Dermis microvascular lymphatic vessel endothelial cell (primary cell): ENCODE measurements at regions not wholly inside any gene's neighbourhood (a gene's known extent, or its start where the extent isn't known, plus 50 kb on each side); places are given as distances from the start of the nearest gene placed in this dataset.

Source experiments
- DNase-seq, 2 donors: peaks; one replicate each; pipeline versions ENCODE4 v3.0.0 to v3.0.0-alpha.2; 2010; ENCODE audit warnings: low read depth in 2 of 2

DNA sequence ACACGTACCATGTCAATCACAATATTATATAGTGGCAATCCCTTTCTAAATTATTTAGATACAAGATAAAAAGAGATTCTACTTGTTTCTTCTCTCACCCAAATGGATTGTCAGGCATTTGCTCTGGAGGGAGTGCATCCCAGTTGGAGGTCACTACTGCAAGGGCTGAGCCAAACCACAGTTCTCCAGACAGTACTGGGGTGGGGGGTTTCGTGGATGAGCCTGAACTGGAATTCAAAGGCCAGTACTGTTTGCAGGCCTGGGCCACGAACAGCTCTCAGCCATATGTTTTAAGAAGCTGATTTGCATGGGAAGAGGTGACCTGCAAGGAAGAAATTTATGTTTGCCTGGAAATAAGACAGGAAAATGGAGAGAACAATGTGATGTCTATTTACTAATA, 314.9 kb downstream of the PMP22 start:
- no peak for DNase-seq

DNA sequence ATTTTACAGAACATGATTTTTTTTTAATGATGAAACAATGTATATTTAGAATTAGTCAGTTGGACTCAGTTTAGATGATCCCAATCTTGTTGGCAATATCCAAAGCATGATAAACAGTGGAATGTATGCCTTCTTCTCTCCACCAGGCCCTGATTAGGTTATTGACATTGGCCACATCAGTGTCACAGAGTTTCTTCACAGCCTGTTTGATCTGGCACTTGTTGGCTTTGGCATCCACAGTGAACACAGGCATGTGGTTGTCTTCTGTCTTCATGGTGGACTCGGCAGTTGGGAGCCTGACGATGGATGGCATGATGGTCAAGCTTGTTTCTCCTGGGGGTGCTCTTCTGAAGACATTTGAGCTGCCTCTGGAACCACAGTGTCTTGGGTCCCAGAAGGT, 317.5 kb downstream of the PMP22 start:
- DNase-seq = no peak

DNA sequence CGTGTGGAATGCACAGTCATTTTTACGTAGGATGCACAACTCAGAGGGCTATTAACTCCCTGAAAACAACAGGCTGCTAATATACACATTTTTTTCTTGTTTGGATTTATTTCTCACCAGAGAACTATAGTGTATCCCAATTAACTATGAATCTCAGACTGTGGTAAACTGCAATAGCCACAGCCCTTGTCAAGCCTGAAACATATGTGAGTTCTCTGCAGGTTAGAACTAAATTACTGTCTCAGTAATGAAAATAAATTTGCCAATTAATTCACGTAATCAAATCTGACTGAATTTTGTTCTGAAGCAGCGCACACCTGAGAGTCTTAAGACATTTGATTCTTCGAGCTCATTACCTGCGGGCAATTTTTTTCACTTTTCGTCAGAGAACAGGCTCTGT, 318.6 kb downstream of the PMP22 start:
- DNase-seq = no peak

DNA sequence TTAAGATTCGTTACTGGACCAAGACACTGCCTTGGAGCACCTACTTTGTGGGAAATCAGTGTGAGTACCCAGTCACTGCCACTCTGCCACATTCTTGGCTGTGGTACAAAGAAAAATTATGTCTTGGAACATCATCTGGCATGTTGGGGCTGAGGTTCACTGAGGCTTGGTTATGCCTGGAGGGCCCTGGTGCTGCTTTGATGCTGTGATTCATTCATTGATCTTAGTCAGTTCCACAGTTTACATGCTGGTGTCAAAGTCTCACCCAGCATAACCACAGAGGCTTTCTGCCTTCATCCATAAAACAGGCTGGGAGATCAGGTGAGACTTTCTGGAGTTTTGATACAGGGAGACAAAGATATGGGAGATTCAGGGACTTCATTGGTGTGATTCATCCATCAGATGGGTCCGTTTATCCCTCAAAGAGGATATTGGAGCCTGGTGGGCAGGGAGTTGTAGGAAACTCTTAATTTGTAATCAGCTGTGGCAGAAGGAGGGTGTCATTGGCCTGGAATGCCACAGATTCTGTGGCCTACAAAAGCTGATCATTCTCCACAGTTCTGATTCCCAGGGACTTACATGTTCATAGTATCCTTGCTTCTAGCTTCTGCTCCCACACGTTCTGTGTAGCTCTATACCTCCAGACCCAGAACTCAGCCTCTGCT, 322.5 kb downstream of the PMP22 start:
- DNase-seq = no peak

DNA sequence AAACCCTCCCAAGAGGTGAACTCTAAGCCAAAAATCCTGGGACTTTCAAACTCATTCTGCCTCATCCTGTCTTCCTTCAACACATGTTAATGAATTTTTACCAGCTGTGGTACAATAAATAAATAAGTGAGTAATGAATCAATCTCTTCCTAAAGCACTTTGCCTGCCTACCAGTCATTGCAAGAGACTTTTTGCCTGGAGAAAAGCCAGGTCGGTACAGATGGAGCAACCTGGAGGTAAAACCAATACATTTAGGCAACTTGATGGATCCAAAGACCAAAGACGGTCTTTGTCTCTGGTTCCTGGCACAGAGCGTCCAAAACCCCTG, 324.2 kb downstream of the PMP22 start:
- DNase-seq = no peak

DNA sequence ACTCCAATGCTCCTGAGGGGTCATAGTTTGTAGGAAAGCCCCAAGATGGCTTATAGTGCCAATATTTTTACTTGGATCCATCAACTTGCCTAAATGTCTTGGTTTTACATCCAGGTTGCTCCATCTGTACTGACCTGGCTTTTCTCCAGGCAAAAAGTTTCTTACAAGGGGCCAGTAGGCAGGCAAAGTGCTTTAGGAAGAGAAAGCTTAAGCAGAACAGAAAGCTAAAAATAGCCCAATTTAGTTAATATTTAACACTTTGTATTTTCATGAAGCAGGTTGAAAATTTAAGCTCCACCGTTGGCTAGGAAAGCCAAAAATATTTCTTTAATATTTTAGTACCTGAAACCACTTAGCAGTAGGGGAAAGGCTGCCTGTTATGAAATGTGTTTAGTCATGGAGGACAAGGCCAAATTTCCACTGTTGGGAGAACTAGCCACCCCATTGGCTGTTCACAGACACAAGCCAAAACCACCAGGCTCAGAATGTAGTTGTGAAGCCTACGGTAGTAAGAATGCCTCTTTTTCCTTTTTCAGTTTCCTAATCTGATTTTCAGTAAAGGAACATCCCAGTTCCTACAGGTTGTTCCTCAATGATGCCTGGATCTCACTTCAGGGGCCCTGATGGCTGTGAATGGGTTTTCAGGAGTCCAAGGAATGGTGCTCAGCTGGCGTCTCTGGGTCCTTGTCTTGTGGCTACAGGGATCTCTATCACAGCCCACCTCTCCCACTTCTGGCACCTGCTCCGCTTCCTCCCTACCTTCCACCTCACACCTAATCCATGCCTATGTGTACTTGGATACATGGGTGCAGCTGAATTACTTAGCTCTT, 324.8 kb downstream of the PMP22 start:
- DNase-seq = no peak

DNA sequence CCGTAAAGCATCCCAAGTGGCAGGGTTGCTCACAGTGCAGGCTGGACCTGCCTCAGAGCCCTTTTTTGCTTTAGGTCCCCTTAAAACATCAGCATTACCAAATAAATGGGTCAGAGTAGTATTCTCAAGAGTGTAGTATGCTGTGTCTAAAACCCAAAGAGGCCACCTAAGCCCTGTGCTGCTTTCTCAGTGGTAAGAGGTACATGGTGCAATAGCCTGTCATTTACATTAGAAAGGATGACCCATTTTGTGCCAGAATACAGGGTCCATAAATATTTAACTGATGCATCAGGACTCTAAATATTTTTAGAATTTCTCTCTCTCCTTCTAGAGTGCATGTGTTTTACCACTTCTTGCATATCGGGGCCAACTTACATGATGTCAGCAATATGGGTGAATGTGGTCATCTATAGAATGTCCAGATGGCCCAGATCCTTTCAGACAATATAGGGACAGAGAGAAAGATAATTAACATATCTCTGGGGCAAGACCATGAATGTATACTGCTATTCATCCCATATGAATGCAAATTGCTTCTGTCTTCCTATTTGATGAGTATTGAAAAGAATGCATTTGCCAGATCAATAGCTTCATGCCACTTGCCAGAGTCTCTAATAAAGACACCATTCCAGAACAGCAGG, 329.2 kb downstream of the PMP22 start:
- DNase-seq = no peak

DNA sequence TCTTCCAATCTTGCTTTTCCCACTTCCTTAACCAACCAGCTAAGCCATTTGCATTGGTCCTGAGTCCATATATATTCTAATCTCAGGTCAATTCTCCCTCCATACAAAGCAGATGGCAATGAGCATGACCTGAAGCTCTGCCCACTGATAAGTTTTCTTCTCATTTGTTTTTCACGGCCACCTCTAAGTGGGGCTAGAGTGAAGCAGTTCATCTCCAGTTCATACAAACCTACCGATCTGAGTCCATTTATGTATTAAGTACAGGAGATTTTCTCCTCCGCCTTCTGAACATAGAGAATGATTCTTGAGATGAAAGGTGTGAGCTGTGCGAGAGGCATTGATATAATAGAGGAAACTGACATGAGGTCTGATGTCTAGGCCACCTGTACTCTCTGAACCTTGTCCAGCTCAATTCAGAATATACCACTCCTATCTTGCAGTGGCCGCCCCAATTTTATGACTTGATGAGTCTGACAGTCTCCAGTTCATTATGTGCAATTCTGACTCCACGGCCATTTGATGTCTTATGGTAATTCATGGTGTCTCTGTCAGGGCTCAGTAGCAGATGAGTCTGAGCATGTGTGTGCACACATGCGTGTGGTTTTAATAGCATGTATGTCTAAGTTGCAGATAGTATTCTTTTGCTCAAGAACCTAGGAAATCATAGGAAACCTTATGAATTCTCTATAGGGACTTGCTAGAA, 329.8 kb downstream of the PMP22 start:
- DNase-seq = no peak

DNA sequence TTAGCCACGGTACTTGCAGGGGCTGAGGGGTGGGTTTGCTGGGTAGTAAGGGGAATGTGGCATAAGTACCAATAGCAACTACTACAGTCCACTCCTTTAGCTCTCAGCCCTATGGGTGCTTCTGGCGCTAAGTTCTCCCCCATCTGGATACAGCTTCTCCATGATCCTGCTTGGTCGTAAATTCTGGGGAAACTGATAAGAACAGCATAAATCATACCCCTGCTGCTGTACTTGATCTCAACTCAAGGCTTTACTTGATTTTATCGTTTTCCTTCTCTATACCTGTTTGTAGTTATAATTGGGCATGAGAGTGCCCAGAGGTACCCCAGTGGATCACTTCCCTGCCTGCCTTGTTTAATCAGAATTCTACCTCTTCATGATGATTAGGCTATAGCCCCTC, 331.4 kb downstream of the PMP22 start:
- no peak for DNase-seq

DNA sequence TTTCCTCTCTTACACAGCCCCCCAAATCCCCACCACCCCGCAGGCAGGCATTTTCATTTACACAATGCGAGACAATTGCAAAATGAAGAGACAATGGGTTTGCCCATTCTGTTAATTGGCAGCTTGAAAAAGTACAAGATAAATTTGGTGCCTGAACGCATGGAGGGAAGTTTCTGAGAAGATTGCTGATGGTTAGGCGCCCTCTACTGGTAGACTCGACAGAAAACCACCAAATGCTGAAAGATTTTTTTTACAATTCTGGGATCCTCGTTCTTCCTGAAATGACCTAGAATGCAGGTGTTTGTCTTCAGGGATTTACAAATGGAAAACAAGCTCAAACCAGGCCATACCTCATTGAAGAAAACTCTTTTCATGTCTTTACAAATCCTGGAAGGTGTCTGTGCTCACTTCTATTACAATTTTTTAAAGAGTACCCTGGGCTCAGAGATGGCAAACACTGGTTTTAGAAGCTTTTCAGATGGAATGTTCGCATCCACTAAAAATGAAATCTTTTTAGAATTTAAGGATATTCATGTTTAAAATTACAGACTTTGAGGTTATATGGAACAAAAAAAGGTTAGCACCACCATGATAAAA, 338.5 kb downstream of the PMP22 start:
- peak; percentile 33 to 61 for DNase-seq

DNA sequence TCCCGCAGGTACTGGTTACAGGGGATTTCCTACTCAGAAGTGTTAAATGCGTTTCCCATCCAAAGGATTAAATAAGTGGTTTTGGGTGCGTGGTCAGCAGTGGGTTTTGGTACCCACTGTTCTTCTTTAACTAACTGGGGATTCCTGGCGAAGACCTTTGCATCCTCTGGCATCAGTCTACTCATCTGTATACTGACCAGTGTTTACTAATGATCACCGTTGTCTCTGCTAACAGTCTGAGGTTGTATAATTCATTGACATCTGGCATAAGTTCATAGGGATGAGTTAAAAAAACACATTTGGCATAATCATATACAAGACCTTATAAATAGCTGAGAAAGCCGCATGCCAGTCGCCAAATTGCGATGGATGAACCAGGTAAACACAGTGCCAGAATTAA, 339.1 kb downstream of the PMP22 start:
- DNase-seq = no peak

DNA sequence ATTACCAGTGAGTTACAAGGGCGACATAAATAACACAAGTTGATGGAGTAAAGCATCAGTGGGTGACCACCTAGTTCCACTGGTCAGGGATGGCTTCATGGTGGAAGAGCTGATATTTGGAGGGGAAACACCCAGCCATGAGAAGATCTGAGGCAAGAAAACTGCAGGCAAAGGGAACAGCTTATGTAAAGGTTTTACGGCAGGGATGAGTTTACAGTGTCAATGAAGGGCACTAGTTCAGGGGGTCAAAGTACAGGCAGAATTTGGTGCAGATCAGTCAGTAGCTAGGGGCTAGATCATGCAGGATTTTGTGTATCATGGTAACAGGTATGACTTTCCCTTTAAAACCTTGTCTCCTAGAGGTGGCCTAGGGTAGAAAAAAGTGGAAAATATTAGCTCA, 339.6 kb downstream of the PMP22 start:
- no peak for DNase-seq

DNA sequence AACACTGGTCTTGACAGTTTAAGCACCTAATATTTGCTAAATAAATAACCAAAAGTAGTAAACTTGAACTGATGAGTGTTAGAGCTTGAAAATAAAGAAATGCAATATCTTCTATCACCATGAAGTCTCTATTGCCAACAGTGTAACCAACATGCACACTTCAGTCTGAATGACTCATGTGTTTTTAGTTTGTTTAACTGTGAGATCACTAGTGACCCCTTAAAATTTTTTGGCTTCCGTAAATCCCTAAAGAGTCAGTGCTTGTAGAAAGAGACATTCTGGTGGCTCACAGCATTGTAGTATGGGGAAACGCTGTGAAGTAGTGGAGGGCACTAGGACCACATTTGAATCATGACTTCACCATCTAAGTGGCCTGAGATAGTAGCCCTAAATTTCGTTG, 341.1 kb downstream of the PMP22 start:
- DNase-seq = no peak

DNA sequence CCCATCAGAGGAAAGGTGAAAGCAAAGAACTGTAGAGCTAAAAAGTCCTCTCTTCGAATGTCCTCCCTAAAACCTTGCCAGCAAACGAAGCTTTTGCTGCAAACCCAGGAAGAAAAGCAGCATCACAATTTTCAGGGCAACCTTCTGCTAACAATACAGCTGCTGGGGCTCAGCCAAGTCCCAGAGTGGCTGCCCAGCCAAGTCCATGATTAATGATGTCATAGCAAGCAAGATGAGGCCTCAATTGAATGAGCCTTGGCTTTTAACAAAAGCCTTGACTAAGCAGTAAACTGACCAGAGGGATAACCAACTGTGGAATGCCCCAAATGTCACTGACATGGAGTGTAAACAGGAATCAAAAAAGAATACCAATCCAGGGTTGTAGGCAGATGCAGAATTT, 342.7 kb downstream of the PMP22 start:
- no peak for DNase-seq

DNA sequence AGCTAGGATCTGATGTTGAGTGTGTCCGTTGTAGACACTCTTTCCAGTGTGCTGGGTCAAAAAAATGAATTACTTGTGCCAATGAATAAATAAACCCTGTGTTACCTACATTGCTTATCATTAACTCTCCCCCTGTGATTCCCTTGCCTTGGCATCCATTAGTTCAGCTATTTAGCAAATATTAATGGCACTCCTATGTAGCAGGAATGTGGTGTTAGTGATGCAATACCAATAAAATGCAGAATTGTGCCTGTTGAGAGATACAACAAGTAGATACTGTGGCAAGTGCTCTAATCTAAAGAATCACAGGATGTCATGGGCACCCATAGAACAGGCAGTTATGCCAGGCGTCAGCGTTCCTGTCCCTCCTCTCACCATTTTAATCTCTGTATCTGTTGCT, 343.2 kb downstream of the PMP22 start:
- DNase-seq = no peak

DNA sequence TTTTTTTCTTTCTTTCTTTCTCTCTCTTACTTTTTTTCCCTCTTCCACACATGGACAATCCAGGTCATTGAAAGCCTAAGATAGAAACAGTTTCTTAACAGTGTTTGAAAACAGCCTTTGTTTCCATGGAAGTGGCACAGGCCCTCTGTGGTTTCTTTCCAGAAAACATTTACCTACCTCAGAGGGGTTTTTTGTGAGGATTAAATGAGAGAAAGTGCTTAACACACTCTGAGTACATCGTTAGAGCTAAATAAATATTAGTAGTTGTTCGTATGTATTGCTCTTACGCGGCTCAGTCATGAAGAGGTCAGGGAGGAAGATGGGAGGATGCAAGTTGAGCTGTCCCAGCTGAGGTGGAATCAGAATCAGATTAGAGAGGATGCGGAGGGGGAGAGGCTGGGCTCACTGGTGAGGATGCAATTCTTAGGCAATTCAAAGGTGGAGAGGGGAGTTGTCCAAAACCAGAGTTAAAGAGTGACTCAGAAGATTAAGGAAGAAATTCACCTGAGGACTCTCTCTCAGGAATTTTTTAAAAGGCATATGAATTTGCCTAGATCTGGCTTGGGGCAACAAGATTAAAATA, 345.4 kb downstream of the PMP22 start:
- DNase-seq = no peak

DNA sequence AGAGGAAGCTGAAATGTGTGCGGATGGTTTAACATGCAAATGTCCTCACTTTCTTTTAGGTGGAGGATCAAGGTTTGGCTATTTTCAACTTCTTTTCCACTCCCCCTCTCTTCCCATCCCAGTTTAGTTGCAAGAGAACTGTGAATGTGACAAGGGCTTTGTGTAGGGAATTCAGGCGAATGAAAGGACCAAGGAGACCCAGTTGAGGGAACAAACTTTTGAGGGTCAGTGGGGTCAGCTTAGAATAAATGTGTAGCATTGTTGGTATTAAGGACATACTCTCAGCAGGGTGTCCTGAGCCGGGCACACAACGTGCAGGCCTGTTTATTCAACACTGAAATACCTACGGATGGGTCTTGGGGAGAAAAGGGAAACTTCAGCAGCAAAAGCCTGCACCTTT, 346.0 kb downstream of the PMP22 start:
- no peak for DNase-seq

DNA sequence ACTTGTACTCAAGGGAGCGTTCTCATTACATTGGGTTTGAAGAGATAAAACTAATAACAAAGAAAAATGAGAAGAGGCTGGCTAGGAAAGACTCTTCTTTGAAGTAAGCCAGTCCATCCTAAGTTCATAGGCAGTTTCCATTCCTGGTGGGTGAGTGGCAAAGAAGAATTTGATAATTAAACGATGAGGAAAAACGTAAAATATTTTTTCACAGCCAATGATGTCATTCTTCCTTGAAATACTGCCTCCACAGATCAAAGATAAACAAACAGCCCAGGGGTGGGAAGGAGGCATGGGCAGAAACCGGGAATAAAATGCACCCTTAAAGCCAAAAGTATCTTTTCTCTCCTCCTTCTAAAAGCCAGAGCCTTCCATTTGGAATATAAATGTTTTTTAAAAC, 346.6 kb downstream of the PMP22 start:
- no peak for DNase-seq

DNA sequence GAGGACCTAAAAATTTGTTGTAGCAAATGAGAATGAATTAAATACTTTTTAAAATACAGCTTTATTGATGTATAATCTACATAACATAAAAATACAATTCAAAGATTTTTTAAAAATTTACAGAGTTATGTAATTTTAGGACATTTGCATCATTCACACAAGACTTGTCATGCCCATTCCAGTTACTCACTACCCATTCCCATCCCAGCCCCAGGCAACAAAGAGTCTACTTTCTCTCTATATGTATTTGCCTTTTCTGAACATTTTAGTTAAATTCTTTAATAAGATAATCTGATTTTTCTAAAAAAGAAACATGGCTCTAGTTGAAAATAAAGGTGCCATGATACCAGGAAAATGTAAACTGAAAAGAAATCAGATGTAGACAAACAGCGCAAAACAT, 354.2 kb downstream of the PMP22 start:
- DNase-seq = no peak

DNA sequence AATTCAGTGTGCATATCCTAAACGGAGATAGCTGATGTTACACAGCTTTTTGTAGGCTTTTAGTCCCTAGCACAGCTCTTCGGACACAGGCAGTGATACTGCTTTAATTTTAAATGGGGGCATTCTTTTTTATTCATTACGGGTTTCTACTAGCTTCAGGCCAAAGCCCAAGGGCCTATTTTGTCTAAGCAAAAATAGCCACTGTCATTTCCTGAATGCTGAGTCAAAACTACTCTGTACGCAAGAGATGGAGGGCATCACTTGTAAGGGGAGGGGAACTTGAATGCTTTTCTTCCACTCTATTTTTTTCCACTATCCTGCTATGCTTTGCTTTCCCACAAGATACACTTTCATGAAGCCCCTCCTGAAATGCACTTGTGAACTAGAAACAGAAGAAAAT, 360.7 kb downstream of the PMP22 start:
- no peak for DNase-seq

DNA sequence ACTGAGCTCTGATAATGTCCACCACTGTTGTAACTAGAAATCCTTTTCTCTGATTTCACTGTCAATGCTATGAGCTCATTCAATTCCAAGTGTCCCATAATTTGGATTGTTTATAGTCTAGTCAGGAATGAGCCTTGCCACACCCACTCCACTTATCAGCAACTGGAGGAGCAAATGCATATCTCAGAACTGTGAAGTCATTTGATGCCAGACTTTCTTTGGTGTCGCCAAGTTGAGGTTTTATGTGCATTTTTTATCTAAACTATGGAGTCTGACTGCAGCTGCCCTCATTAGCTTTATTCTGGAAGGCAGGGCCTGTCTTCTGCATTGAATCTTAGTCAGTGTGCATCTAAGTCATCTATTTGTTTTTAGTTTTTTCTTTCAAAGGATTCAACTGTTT, 361.3 kb downstream of the PMP22 start:
- no peak for DNase-seq

DNA sequence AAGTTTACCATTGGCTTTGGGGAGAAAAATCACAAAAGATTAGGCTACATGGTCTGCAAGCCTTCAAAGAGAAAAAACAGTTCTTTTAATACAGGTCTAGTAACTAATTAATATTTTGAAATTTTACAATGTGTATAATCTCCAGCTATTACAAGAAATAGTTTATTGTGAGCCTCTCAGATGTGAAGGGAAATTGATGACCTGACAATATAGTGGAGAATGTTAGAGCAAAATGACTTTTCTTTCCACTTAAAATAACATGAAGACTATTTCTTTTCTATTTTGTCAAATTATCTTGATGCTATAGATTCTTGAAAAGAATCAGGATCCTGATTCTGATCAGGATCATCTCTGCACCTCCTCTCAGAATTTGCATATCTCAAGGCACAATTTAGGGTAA, 362.3 kb downstream of the PMP22 start:
- DNase-seq = no peak
